GM21367 (cell line): ENCODE measurements at regions not wholly inside any gene's neighbourhood (a gene's known extent, or its start where the extent isn't known, plus 50 kb on each side); places are given as distances from the start of the nearest gene placed in this dataset.

ENCODE experiments used
- ATAC-seq: cut with Tn5 transposase; IDR thresholded peaks from one replicate; pipeline ENCODE4 v1.9.1; 2021; ENCODE audit not compliant: unreplicated experiment

DNA sequence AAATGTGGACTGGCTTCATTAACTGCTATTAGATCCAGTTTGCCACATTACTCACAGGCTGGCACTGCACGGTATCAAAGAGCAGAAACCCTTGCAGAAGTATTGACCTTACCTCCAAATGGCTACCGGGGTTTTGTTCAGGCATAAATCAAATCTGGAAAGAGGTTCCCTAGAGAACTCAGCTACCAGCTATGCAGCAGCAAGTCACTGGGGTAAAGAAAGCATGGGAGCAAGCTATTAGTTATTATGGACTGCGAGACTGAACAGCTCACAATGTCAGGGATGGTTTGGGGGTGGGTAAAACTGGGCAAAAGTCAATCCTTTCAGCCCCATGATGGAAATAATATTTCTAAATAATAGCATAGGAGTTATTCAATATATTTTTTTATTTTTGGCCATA lies 128.1 kb downstream of the FANCF start:
- no peak for ATAC-seq

- no peak for ATAC-seq
Observed at GRCh38 chr11:22491555-22492225, 133.9 kb downstream of the FANCF start.

GRCh38 chr11:22479971-22480720 lies 142.0 kb downstream of the SLC17A6 start:
- no peak for ATAC-seq

- ATAC-seq, result no peak
Observed at GRCh38 chr11:22479208-22479607, 141.0 kb downstream of the SLC17A6 start.

GRCh38 chr11:22478169-22478568 lies 140.0 kb downstream of the SLC17A6 start:
- no peak for ATAC-seq

- no peak for ATAC-seq
Observed at GRCh38 chr11:22477312-22477711, 139.1 kb downstream of the SLC17A6 start.

DNA sequence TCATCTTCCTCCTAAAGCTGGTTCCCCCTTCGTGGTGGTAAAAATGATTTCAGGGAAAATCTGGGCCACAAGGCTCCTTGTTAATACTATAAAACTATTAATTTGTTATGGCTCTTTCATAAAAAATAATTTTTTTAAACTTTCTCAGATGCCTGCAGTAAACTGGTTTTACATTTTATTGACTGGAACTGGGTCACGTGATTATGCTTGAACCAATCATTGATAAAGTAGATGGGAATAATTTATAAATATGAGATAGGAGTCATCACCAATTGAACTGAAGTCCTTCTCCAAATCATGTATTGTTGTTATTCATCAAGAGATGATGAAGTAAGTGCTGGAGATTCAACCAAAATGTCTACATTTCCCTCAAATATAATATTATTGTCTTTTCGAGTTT lies 138.4 kb downstream of the SLC17A6 start:
- no peak for ATAC-seq

DNA sequence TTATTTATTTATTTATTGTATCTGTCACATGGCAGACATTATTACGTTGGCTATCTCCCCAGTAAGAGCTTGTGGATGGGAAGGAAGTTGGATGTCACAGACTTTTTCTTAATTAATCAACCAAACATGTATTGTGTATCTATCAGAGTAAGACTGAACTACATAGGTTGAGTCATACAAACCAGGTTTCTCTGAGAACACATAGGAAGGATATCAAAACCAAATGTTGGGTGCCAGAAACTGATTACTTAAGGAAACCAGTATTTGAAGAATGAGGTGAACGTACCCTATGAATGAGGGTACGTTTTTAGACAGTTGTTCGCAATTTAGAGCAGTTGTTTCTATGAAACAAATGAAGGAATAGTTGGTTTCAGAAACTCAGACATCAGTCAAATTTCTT lies 136.4 kb downstream of the SLC17A6 start:
- ATAC-seq, result no peak

DNA sequence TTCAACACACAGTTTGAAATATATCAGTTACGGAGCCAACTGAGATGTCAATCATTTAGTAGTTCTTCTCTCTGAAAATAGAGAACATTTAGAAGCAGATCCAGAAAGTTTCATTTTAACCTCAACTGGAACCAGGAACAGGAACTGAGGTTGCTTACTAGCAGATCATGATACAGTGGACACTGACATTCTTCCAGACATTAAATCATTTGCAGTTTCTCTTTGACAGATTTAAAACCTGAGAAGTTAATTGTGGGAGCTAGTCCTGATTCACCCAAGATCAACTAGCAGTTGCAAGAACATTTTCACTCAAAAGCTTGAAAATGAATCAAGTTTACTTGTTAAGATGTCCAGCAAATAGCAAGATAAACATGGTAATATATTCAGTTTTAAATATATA lies 135.4 kb downstream of the SLC17A6 start:
- no peak for ATAC-seq

GRCh38 chr11:22472306-22472705 lies 134.1 kb downstream of the SLC17A6 start:
- no peak for ATAC-seq

GRCh38 chr11:22471385-22471784 lies 133.2 kb downstream of the SLC17A6 start:
- no peak for ATAC-seq

- no peak for ATAC-seq
Observed at GRCh38 chr11:22467741-22468140, 129.6 kb downstream of the SLC17A6 start.

- no peak for ATAC-seq
Observed at GRCh38 chr11:22467248-22467647, 129.1 kb downstream of the SLC17A6 start.

GRCh38 chr11:22466809-22467208 lies 128.6 kb downstream of the SLC17A6 start:
- ATAC-seq, result no peak

DNA sequence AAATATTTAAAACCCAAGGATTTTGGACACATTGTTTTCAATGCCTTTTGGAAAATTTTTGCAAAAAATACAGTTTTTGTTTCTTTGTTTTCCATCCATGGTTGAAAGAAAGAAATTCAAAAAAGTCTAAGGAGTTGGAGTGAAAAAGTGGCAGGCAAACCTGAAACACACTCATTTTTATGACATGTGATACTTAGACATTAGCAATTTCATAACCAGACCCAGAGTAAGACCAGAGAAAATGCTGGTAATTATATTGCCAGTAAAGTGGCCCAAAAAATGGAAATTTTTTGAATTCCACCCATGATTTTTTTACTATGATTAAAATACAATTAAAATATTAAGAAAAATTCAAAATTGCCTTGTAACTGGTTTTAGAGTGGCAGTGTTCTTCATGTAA lies 128.2 kb downstream of the SLC17A6 start:
- no peak for ATAC-seq

- no peak for ATAC-seq
Observed at GRCh38 chr11:22465620-22466019, 127.4 kb downstream of the SLC17A6 start.

DNA sequence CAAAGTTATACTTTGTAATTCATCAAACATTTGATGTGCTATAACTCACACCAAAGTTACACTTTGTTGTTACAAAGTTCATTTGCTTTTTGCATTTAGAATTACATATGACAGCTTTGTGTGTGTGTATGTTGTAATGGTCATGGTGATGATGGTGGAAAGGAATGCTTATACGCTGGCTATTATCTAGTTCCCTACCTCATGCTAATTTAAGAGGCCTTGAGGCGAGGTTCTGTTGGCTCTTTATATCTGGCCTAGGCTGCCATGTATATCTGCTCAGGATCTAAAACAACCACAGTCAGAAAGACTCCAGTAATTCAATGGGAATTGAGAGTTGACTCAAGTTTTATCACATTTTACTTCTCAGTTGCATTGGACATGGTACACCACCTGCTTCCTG lies 123.4 kb downstream of the SLC17A6 start:
- no peak for ATAC-seq

DNA sequence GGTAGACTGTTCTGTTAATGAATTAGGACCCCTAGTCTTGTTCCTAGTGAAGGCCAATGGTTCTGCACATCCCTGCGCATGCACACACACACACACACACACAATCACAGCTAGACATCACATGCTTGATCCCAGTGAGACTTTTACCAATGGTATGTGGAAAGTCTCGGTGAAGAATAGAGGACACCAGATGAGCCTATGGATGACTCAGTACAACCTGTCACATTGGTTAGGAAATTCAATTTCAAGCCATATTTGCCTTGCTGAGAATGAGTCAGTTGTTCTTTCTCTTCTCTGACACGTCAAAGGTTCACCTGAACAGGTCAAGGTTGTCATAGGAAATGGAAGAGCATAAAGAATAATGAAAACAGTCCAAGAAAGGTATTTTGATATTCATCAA lies 122.0 kb downstream of the SLC17A6 start:
- no peak for ATAC-seq

DNA sequence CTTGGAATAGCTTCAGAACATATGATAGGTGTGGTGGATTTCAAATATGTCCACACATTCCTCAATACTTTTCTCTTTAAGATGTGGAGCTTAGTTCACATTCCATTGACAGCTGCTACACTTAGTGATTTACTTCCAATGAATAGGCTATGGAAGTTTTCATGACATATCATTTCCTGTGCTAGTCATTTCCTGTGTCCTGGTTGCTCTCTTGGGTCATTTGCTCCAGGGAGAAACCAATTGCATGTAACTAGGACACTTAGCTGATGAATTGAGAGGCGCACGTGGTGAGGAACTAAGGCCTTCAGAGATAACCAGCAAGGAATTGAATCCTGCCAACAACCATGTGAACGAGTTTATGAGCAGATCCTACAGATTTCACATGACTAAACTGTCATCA lies 120.9 kb downstream of the SLC17A6 start:
- ATAC-seq, result no peak

- no peak for ATAC-seq
Observed at GRCh38 chr11:22458161-22458560, 120.0 kb downstream of the SLC17A6 start.

- no peak for ATAC-seq
Observed at GRCh38 chr11:22456993-22457762, 119.0 kb downstream of the SLC17A6 start.
